ENCODE measurements at regions not wholly inside any gene's neighbourhood (a gene's known extent, or its start where the extent isn't known, plus 50 kb on each side); places are given as distances from the start of the nearest gene placed in this dataset.
A peak's percentile ranks its signal among the peaks of the same experiment; 100 is the strongest.

DNA sequence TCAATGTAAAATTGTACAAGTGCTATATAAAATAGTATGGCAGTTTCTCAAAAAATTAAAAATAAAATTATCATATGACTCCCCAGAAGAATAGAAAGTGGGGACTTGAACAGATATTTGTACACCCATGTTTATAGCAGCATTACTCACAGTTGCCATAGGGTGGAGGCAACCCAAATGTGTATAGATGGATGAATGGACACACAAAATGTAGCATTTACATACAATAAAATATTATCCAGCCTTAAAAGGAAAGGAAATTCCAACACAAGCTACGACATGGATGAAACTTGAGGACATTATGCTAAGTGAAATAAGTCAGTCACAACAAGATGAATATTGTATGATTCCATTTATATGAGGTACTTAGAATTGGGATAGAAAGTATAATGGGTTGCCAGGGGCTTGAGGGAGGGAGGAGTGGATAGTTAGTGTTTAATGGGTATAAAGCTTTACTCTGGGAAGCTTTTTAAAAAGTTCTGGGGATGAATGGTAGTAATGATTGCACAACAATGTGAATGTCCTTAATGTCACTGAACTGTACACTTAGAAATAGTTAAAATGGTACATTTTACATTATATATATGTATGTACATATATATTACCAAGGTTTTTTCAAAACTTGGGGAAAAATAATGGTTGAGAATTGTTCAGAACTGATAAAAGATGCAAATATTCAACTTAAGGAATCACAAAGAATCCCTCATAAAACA is 53.0 kb upstream of the ADORA3 start:
- DNase-seq = no peak

DNA sequence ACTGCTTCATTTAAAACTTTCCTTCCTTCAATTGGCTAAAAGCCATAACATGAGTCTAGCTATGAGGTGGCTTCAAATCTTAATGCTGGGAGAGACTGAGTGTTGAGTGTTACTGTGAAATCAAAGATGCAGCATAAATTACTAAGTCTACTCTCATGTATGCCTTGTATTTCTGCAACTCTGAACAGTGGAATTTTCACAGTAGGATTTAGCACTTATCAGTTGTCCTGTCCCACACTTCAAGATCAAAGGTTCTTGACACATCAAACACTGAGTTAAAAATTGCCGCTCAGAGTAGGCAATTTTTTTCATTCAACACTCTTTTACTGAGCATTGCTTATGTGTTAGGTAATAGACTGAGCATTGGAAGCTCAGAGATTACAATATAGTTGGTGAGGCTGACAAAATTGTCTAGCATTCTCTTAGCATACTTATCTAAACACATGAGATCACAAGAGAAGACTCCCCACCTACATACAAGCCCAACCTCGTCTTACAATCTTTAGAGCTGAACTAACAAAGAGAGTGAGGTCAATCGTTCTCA is 56.4 kb upstream of the ADORA3 start:
- no peak for DNase-seq

DNA sequence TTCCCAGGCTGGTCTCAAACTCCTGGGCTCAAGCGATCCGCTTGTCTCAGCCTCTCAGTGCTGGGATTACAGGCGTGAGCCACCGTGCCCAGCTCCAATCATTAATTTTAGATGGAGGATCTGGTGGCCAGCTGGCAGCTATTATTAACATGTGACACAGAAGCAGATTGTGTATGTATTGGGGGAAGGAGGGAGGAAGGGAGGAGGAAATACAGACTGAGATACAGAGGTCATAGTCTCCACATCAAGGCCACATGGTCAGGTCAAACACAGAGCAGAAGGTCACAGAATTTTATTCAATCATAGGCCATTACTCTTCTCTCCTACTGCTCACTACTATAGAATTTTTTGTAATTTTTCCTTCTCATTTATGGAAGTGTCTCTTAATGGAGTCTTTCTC is 57.9 kb upstream of the ADORA3 start:
- DNase-seq = peak; percentile 27

DNA sequence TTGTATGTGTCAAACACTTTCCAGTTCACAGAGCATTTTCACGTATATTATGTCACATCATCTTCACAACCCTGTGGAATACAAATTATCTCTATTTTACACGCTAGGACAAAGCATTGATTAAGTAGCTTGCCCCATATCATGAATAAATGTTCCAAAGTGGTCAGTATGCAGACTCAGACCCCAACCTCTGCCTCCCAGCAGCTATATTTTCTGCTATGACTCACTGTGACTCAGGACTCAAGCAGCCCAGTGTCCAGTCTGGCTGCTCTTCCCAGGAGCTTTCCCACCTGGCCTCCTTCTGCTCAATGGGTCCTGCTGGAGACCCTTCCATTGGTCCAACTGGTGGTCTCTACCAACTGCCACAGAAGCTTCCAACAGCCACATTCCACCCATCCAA is 56.0 kb upstream of the RAP1A start:
- no peak for DNase-seq

DNA sequence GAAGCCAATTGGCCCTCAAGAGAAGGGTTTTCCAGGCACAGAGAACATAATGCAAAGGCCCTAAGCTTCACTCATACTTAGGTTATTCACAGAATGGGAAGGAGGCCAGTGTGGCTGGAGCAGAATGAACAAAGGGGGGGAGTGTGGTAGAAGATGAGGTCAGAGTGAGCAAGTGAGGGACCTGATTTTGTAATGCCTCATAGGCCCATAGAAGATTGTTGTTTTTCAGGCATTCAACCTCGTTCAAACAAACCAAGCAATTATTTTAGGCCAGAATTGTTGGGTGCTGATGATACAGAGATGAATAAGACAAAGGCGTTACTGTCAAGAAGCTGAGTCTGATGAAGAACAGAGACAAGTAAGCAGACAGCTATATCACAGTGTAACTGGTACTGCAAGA is 54.5 kb upstream of the RAP1A start:
- no peak for DNase-seq

DNA sequence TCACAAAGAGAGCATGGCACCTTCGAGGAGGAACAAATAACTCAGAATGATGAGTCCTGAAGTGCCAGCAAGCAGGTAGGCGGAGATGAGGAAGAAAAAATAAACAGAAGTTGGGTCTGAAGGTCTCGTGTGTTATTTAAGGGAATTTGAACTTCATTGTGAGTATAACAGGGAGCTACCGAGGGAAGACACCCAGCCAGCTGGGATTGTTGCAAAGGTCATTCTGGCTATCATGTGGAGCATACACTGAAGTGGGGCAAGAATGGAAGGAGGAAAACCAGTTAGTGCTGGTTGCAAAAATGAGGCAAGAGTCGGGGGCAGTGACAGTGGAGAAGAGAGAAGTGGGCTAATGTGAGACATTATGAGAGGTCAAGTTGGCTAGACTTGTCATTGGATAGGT is 53.6 kb upstream of the RAP1A start:
- DNase-seq = no peak

DNA sequence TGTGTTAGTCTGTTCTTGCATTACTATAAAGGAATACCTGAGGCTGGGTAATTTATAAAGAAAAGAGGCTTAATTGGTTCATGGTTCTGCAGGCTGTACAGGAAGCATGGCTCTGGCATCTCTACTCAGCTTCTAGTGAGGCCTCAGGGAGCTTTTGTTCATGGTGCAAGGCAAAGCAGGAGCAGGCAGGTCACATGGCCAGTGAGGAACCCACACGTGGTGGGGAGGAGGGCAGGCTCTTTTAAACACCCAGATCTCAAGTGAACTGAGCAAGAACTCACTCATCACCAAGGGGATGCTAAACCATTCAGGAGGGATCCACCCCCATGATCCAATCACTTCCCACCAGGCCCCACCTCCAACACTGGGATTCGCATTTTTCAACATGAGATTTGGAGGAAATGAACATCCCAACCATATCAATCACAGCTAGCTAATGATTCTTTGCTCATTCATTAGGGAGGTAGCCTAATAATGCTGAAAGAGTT is 51.4 kb upstream of the RAP1A start:
- no peak for DNase-seq

Measured in NCI-H524 treated with DMSO at 0.1 percent for 48 hours (cell line).